GM18517 (cell line): ENCODE measurements at regions not wholly inside any gene's neighbourhood (a gene's known extent, or its start where the extent isn't known, plus 50 kb on each side); places are given as distances from the start of the nearest gene placed in this dataset.

Experiments
- ATAC-seq: cut with Tn5 transposase; IDR thresholded peaks from one replicate; pipeline ENCODE4 v1.9.1; 2021; ENCODE audit warnings: mild to moderate bottlenecking, moderate library complexity; ENCODE audit not compliant: unreplicated experiment

GRCh38 chr4:106687026-106687425, 318.4 kb upstream of the GIMD1 start:
- ATAC-seq: no peak

- ATAC-seq: no peak
Observed at GRCh38 chr4:106681381-106681921, 312.9 kb upstream of the GIMD1 start.

GRCh38 chr4:106679063-106679462, 310.5 kb upstream of the GIMD1 start:
- ATAC-seq: no peak

GRCh38 chr4:106677213-106677612, 308.6 kb upstream of the GIMD1 start:
- no peak for ATAC-seq

- ATAC-seq: no peak
Observed at GRCh38 chr4:106676173-106676921, 307.8 kb upstream of the GIMD1 start.

GRCh38 chr4:106671716-106672115, 303.1 kb upstream of the GIMD1 start:
- no peak for ATAC-seq

- ATAC-seq: no peak
Observed at GRCh38 chr4:106670976-106671375, 302.4 kb upstream of the GIMD1 start.

GRCh38 chr4:106659371-106659770, 290.8 kb upstream of the GIMD1 start:
- ATAC-seq: no peak

- ATAC-seq: no peak
Observed at GRCh38 chr4:106652095-106652494, 283.5 kb upstream of the GIMD1 start.

- ATAC-seq: no peak
Observed at GRCh38 chr4:106650701-106651100, 282.1 kb upstream of the GIMD1 start.

GRCh38 chr4:106647451-106647850, 278.9 kb upstream of the GIMD1 start:
- ATAC-seq: no peak

GRCh38 chr4:106629268-106629625, 260.7 kb upstream of the GIMD1 start:
- ATAC-seq: no peak

- no peak for ATAC-seq
Observed at GRCh38 chr4:106628586-106629267, 260.1 kb upstream of the GIMD1 start.

GRCh38 chr4:106627051-106627450, 258.5 kb upstream of the GIMD1 start:
- no peak for ATAC-seq

- ATAC-seq: no peak
Observed at GRCh38 chr4:106624671-106625070, 256.1 kb upstream of the GIMD1 start.

- ATAC-seq: no peak
Observed at GRCh38 chr4:106618956-106619355, 250.4 kb upstream of the GIMD1 start.

GRCh38 chr4:106615961-106616360, 247.4 kb upstream of the GIMD1 start:
- ATAC-seq: no peak

GRCh38 chr4:106615410-106615945, 246.9 kb upstream of the GIMD1 start:
- ATAC-seq: no peak

GRCh38 chr4:106614441-106614840, 245.9 kb upstream of the GIMD1 start:
- no peak for ATAC-seq

GRCh38 chr4:106609917-106610316, 241.3 kb upstream of the GIMD1 start:
- no peak for ATAC-seq

- no peak for ATAC-seq
Observed at GRCh38 chr4:106607558-106607957, 239.0 kb upstream of the GIMD1 start.
